Muscle of leg (tissue), 3 donors: ENCODE measurements at regions not wholly inside any gene's neighbourhood (a gene's known extent, or its start where the extent isn't known, plus 50 kb on each side); places are given as distances from the start of the nearest gene placed in this dataset.

Experiments
- DNase-seq: peaks from one replicate; pipeline ENCODE4 v3.0.0; 2013
- H3K27ac ChIP-seq: one replicate; pipeline ENCODE4 v1.5.1; 2013; ENCODE audit warnings: mild to moderate bottlenecking, low read length, control low read depth
- H3K27me3 ChIP-seq: one replicate; pipeline ENCODE4 v1.6.1; 2013; ENCODE audit warnings: low read length; ENCODE audit not compliant: control insufficient read depth, insufficient read depth
- H3K36me3 ChIP-seq: one replicate; pipeline ENCODE4 v1.6.1; 2013; ENCODE audit warnings: low read length; ENCODE audit not compliant: control insufficient read depth, insufficient read depth
- H3K4me1 ChIP-seq: one replicate; pipeline ENCODE4 v1.6.1; 2013; ENCODE audit warnings: low read length; ENCODE audit not compliant: control insufficient read depth, insufficient read depth
- H3K4me3 ChIP-seq: one replicate; pipeline ENCODE4 v1.5.1; 2013; ENCODE audit warnings: low read length, control low read depth
- H3K9me3 ChIP-seq: replicated peaks from 2 replicates; pipeline ENCODE4 v1.6.1; 2013; ENCODE audit warnings: low read depth, low read length; ENCODE audit not compliant: control insufficient read depth
- WGBS: methylation state at CpG from one replicate; pipeline ENCODE4 v1.1.5; 2013; ENCODE audit warnings: missing lambda C conversion rate; ENCODE audit not compliant: insufficient coverage; 5-methylcytosine and 5-hydroxymethylcytosine counted together

- WGBS: 100% methylated on average over 2 of the region's 3 CpGs
- no peak for DNase-seq
- no peaks in the 10 kb centered on the region for H3K4me1 ChIP-seq
- H3K27ac ChIP-seq: no peak overlapping the region
- H3K36me3 ChIP-seq: no peaks in the 10 kb centered on the region
- no peaks in the 10 kb centered on the region for H3K27me3 ChIP-seq
- H3K4me3 ChIP-seq: no peak overlapping the region
- H3K9me3 ChIP-seq: no peaks in the 10 kb centered on the region
Observed at GRCh38 chr17:33668516-33668915, 375.4 kb upstream of the ASIC2 start.

DNA sequence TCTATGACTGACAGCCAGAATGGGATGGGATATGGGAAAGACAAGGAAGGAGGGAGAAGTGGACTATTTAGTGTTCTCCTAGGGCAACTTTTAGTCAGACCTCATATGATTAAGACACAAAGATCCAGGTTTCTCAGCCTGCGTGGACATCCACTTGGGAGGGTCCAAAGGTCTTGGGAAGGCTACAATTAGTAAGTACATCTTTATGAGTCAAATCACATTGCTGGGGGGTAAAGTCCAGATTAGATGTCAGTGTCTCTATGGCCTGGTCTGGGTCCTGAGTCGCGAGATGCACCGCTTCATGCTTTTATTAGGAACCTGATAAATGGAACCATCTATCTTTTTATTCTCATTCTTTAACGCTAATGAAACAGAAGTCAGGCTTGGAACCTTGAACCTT, 378.4 kb upstream of the ASIC2 start:
- no peak overlapping the region for H3K4me3 ChIP-seq
- 71% methylated on average over 1 of the region's 5 CpGs for WGBS
- DNase-seq: no peak
- no peak overlapping the region for H3K27ac ChIP-seq
- no peaks in the 10 kb centered on the region for H3K9me3 ChIP-seq
- H3K4me1 ChIP-seq: no peaks in the 10 kb centered on the region
- H3K27me3 ChIP-seq: no peaks in the 10 kb centered on the region
- H3K36me3 ChIP-seq: no peaks in the 10 kb centered on the region

GRCh38 chr17:33674685-33675084, 381.6 kb upstream of the ASIC2 start:
- no peaks in the 10 kb centered on the region for H3K4me1 ChIP-seq
- H3K27ac ChIP-seq: no peak overlapping the region
- H3K27me3 ChIP-seq: no peaks in the 10 kb centered on the region
- DNase-seq: peak; percentile 66
- 4% methylated on average over 2 of the region's 8 CpGs for WGBS
- H3K36me3 ChIP-seq: no peaks in the 10 kb centered on the region
- H3K4me3 ChIP-seq: no peak overlapping the region
- no peaks in the 10 kb centered on the region for H3K9me3 ChIP-seq

- no peak for DNase-seq
- H3K4me1 ChIP-seq: no peaks in the 10 kb centered on the region
- 100% methylated on average over 1 of the region's 3 CpGs for WGBS
- H3K27ac ChIP-seq: no peak overlapping the region
- no peaks in the 10 kb centered on the region for H3K9me3 ChIP-seq
- no peak overlapping the region for H3K4me3 ChIP-seq
- no peaks in the 10 kb centered on the region for H3K36me3 ChIP-seq
- no peaks in the 10 kb centered on the region for H3K27me3 ChIP-seq
Observed at GRCh38 chr17:33676444-33676843, 383.3 kb upstream of the ASIC2 start.

- 74% methylated on average over 5 of the region's 6 CpGs for WGBS
- Histone ChIP-seq H3K4me1 (no peaks in the 10 kb centered on the region), H3K9me3 (no peaks in the 10 kb centered on the region), H3K36me3 (no peaks in the 10 kb centered on the region), H3K27me3 (no peaks in the 10 kb centered on the region), H3K4me3 (no peak overlapping the region), H3K27ac (no peak overlapping the region)
- DNase-seq: no peak
Observed at GRCh38 chr17:33679595-33679994, 386.5 kb upstream of the ASIC2 start.

DNA sequence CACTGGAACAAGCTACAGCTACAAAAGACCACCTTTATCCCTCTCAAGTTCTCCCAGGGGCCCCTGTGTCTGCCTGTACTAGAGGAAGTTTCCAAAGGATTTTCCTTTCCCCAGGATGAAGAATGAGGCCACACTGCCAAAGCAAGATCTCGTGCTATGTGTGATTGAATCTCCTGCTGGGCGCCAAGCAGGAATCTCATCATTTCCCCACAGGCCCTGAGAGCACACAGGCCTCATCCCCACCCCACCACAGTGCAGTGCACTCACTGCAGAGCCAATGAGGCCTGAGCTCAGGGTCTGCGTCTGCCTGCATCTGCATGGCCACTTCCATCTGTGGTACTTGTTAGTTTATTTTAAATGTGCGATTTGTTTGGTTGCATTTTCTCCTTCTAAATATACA, 387.4 kb upstream of the ASIC2 start:
- DNase-seq: peak; percentile 71
- Histone ChIP-seq H3K36me3 (no peaks in the 10 kb centered on the region), H3K27me3 (no peaks in the 10 kb centered on the region), H3K27ac (no peak overlapping the region), H3K4me1 (no peaks in the 10 kb centered on the region), H3K4me3 (no peak overlapping the region), H3K9me3 (no peaks in the 10 kb centered on the region)
- WGBS: no CpG with 5 or more reads among the region's 4 CpGs

GRCh38 chr17:33682599-33682998, 389.5 kb upstream of the ASIC2 start:
- no peaks in the 10 kb centered on the region for H3K27me3 ChIP-seq
- DNase-seq: peak; percentile 91
- H3K4me3 ChIP-seq: no peak overlapping the region
- H3K27ac ChIP-seq: no peak overlapping the region
- no peaks in the 10 kb centered on the region for H3K9me3 ChIP-seq
- H3K4me1 ChIP-seq: no peaks in the 10 kb centered on the region
- H3K36me3 ChIP-seq: no peaks in the 10 kb centered on the region

DNA sequence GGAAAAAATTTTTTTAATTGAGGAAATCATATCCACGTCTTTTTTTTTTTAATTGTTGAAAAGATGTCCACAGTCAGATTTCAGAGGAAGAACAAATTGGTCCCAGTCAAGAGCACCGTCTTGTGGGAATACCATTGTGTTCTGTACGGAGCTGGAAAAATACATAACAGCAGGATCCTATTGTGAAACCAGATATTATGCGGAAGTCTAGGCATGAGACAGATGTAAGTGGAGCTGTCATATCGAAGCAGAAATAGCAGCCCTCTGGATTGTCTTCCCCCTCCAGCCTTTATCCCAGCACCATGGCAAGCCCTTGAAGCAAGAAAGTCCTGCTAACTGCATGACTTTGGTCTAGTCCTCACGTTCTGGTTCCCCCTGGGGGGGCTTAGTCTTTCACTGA, 391.6 kb upstream of the ASIC2 start:
- H3K27ac ChIP-seq: no peak overlapping the region
- no peak overlapping the region for H3K4me3 ChIP-seq
- 20% methylated on average over 2 of the region's 6 CpGs for WGBS
- no peak for DNase-seq
- H3K36me3 ChIP-seq: no peaks in the 10 kb centered on the region
- peaks cover 2% of the 10 kb centered on the region for H3K9me3 ChIP-seq
- H3K4me1 ChIP-seq: peaks cover 12% of the 10 kb centered on the region
- no peaks in the 10 kb centered on the region for H3K27me3 ChIP-seq

- Histone ChIP-seq H3K4me1 (peaks cover 12% of the 10 kb centered on the region), H3K4me3 (no peak overlapping the region), H3K9me3 (peaks cover 3% of the 10 kb centered on the region), H3K27me3 (no peaks in the 10 kb centered on the region), H3K27ac (no peak overlapping the region), H3K36me3 (no peaks in the 10 kb centered on the region)
- 90% methylated on average over 4 of the region's 4 CpGs for WGBS
- no peak for DNase-seq
Observed at GRCh38 chr17:33686171-33686570, 393.1 kb upstream of the ASIC2 start.

DNA sequence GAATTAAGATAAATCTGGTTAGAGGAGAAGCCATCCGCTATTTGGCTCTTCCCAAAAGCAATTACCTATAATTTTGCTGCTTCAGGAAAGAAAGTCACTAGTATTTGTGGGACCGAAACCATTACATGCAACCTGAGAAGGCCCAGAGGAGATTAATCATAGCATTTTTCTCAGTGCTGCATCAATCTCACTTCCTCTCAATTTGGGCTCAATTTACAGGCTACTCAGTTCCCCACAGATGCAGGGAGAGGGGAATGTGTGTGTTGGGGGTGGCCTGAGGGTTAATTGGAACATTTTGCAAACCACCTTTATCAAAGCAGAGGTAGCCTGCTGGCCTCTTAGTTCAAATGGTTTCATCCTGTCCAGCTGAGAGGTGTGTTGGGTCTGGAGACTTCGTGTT, 394.7 kb upstream of the ASIC2 start:
- no peak overlapping the region for H3K4me3 ChIP-seq
- WGBS: 50% methylated on average over 1 of the region's 3 CpGs
- H3K27ac ChIP-seq: no peak overlapping the region
- peaks cover 12% of the 10 kb centered on the region for H3K4me1 ChIP-seq
- H3K27me3 ChIP-seq: no peaks in the 10 kb centered on the region
- no peak for DNase-seq
- H3K36me3 ChIP-seq: no peaks in the 10 kb centered on the region
- H3K9me3 ChIP-seq: peaks cover 3% of the 10 kb centered on the region

GRCh38 chr17:33688771-33689170, 395.7 kb upstream of the ASIC2 start:
- H3K27ac ChIP-seq: no peak overlapping the region
- H3K36me3 ChIP-seq: no peaks in the 10 kb centered on the region
- peaks cover 12% of the 10 kb centered on the region for H3K4me1 ChIP-seq
- peaks cover 3% of the 10 kb centered on the region for H3K9me3 ChIP-seq
- H3K4me3 ChIP-seq: no peak overlapping the region
- WGBS: 17% methylated on average over 1 of the region's 4 CpGs
- DNase-seq: peak; percentile 80
- H3K27me3 ChIP-seq: no peaks in the 10 kb centered on the region
